ENCODE measurements at regions not wholly inside any gene's neighbourhood (a gene's known extent, or its start where the extent isn't known, plus 50 kb on each side); places are given as distances from the start of the nearest gene placed in this dataset.
A peak's percentile ranks its signal among the peaks of the same experiment; 100 is the strongest.

GRCh38 chr6:97594844-97595243 is 311.8 kb upstream of the MMS22L start:
- no peak for DNase-seq

- DNase-seq: no peak
Measured at GRCh38 chr6:97621111-97621510, 338.1 kb upstream of the MMS22L start.

- no peak for DNase-seq
Measured at GRCh38 chr6:97626671-97627441, 343.8 kb upstream of the MMS22L start.

GRCh38 chr6:97629180-97629579 is 346.2 kb upstream of the MMS22L start:
- no peak for DNase-seq

- no peak for DNase-seq
Measured at GRCh38 chr6:97630604-97631003, 347.6 kb upstream of the MMS22L start.

GRCh38 chr6:97632341-97632740 is 349.3 kb upstream of the MMS22L start:
- no peak for DNase-seq

- no peak for DNase-seq
Measured at GRCh38 chr6:97639702-97640101, 356.7 kb upstream of the MMS22L start.

GRCh38 chr6:97644353-97644752 is 361.3 kb upstream of the MMS22L start:
- no peak for DNase-seq

- no peak for DNase-seq
Measured at GRCh38 chr6:97645757-97646156, 362.7 kb upstream of the MMS22L start.

- no peak for DNase-seq
Measured at GRCh38 chr6:97653076-97653475, 370.1 kb upstream of the MMS22L start.

- DNase-seq: no peak
Measured at GRCh38 chr6:97653517-97653916, 370.5 kb upstream of the MMS22L start.

GRCh38 chr6:97654674-97655073 is 371.7 kb upstream of the MMS22L start:
- no peak for DNase-seq

GRCh38 chr6:97656236-97656635 is 373.2 kb upstream of the MMS22L start:
- no peak for DNase-seq

- no peak for DNase-seq
Measured at GRCh38 chr6:97656706-97657350, 373.8 kb upstream of the MMS22L start.

- no peak for DNase-seq
Measured at GRCh38 chr6:97658090-97658489, 375.1 kb upstream of the MMS22L start.

- DNase-seq: no peak
Measured at GRCh38 chr6:97663252-97663651, 380.2 kb upstream of the MMS22L start.

- no peak for DNase-seq
Measured at GRCh38 chr6:97665446-97665845, 382.4 kb upstream of the MMS22L start.

GRCh38 chr6:97666889-97667288 is 383.9 kb upstream of the MMS22L start:
- DNase-seq: peak in 1 of 5 experiments; percentile 1

- DNase-seq: peak in 1 of 5 experiments; percentile 9
Measured at GRCh38 chr6:97668716-97669115, 385.7 kb upstream of the MMS22L start.

GRCh38 chr6:97669191-97670031 is 386.4 kb upstream of the MMS22L start:
- peak in 1 of 5 experiments; percentile 66 for DNase-seq

GRCh38 chr6:97674802-97675201 is 391.8 kb upstream of the MMS22L start:
- DNase-seq: no peak

- no peak for DNase-seq
Measured at GRCh38 chr6:97677626-97678025, 394.6 kb upstream of the MMS22L start.

- DNase-seq: no peak
Measured at GRCh38 chr6:97687916-97688315, 404.9 kb upstream of the MMS22L start.
